OCI-LY1 (cell line): ENCODE measurements at regions not wholly inside any gene's neighbourhood (a gene's known extent, or its start where the extent isn't known, plus 50 kb on each side); places are given as distances from the start of the nearest gene placed in this dataset.

Source experiments
- H2AFZ ChIP-seq: fragments of 200-600 bp; sonication (generic), shearing (Covaris generic); 2 replicates; pipeline ENCODE4 v1.6.0; 2014; ENCODE audit warnings: antibody characterized with exemption, mild to moderate bottlenecking, low read length
- H3F3A ChIP-seq: fragments of 200-600 bp; sonication (generic), shearing (Covaris generic); 2 replicates; pipeline ENCODE4 v1.6.0; 2014; ENCODE audit warnings: mild to moderate bottlenecking, antibody characterized with exemption, low read length, moderate library complexity; ENCODE audit not compliant: insufficient read depth
- H3K27ac ChIP-seq: fragments of 200-600 bp; sonication (generic); 2 replicates; pipeline ENCODE4 v1.5.1; 2014; ENCODE audit warnings: low read length, mixed run types, mild to moderate bottlenecking, low read depth; ENCODE audit not compliant: poor library complexity, severe bottlenecking
- H3K27me3 ChIP-seq: fragments of 200-600 bp; sonication (generic); 2 replicates; pipeline ENCODE4 v1.6.0; 2014; ENCODE audit warnings: antibody characterized with exemption, mild to moderate bottlenecking, low read length, moderate library complexity; ENCODE audit not compliant: insufficient read depth
- H3K36me3 ChIP-seq: fragments of 200-600 bp; sonication (generic); 2 replicates; pipeline ENCODE4 v1.6.1; 2014; ENCODE audit warnings: mild to moderate bottlenecking, antibody characterized with exemption, low read length, moderate library complexity, mixed read lengths; ENCODE audit not compliant: insufficient read depth
- H3K4me1 ChIP-seq: fragments of 200-600 bp; sonication (generic); 2 replicates; pipeline ENCODE4 v1.5.1; 2014; ENCODE audit warnings: mild to moderate bottlenecking, low read length, moderate library complexity; ENCODE audit not compliant: insufficient read depth, severe bottlenecking
- H3K4me2 ChIP-seq: fragments of 200-600 bp; sonication (generic), shearing (Covaris generic); 2 replicates; pipeline ENCODE4 v1.6.1; 2014; ENCODE audit warnings: low read length
- H3K4me3 ChIP-seq: fragments of 200-600 bp; sonication (generic); 2 replicates; pipeline ENCODE4 v1.5.1; 2014; ENCODE audit warnings: low read length, low read depth, mild to moderate bottlenecking, mixed read lengths; ENCODE audit not compliant: poor library complexity, severe bottlenecking
- H3K79me2 ChIP-seq: fragments of 200-600 bp; shearing (Covaris generic); 2 replicates; pipeline ENCODE4 v1.6.1; 2016; ENCODE audit warnings: mixed run types, low read length, mixed read lengths; ENCODE audit not compliant: insufficient read depth
- H3K9ac ChIP-seq: fragments of 200-600 bp; sonication (generic), shearing (Covaris generic); 2 replicates; pipeline ENCODE4 v1.6.1; 2014; ENCODE audit warnings: mild to moderate bottlenecking, low read length, mixed read lengths
- H3K9me2 ChIP-seq: fragments of 200-600 bp; sonication (generic), shearing (Covaris generic); 2 replicates; pipeline ENCODE4 v1.6.1; 2014; ENCODE audit warnings: low read depth, mild to moderate bottlenecking, low read length, mixed read lengths
- H3K9me3 ChIP-seq: fragments of 200-600 bp; shearing (Covaris generic); 2 replicates; pipeline ENCODE4 v1.6.1; 2014; ENCODE audit warnings: low read length, mixed read lengths
- H4K20me1 ChIP-seq: fragments of 200-600 bp; sonication (generic), shearing (Covaris generic); 2 replicates; pipeline ENCODE4 v1.6.0; 2016; ENCODE audit warnings: mild to moderate bottlenecking, low read length; ENCODE audit not compliant: insufficient read depth
- CTCF ChIP-seq: fragments of 200-600 bp; sonication (generic), shearing (Covaris generic); IDR thresholded peaks from 2 replicates; pipeline ENCODE4 v1.5.1; 2017; ENCODE audit warnings: mild to moderate bottlenecking, antibody characterized with exemption, low read length, moderate library complexity, mixed read lengths
- EZH2 ChIP-seq: fragments of 200-600 bp; sonication (generic), shearing (Covaris generic); IDR thresholded peaks from 2 replicates; pipeline ENCODE4 v1.8.0; 2017; ENCODE audit warnings: borderline replicate concordance, mixed run types, mild to moderate bottlenecking, antibody characterized with exemption, low read length, moderate library complexity, mixed read lengths

- TF ChIP-seq CTCF (no peak), EZH2 (no peak)
- Histone ChIP-seq H3K79me2 (no peaks in the 10 kb centered on the region), H3K9me3 (no peaks in the 10 kb centered on the region), H3K27ac (no peak overlapping the region), H3K4me2 (no peak overlapping the region), H3K36me3 (no peaks in the 10 kb centered on the region), H3F3A (no peaks in the 10 kb centered on the region), H3K9me2 (no peaks in the 10 kb centered on the region), H4K20me1 (no peaks in the 10 kb centered on the region), H3K9ac (no peak overlapping the region), H2AFZ (no peak overlapping the region), H3K4me3 (no peak overlapping the region), H3K27me3 (no peaks in the 10 kb centered on the region), H3K4me1 (no peaks in the 10 kb centered on the region)
Measured at GRCh38 chr16:79849119-79849518, 248.6 kb upstream of the MAF start.

GRCh38 chr16:79848719-79849118 lies 248.2 kb upstream of the MAF start:
- TF ChIP-seq EZH2 (no peak), CTCF (no peak)
- H3K4me3 ChIP-seq: no peak overlapping the region
- no peaks in the 10 kb centered on the region for H3K9me3 ChIP-seq
- no peak overlapping the region for H3K9ac ChIP-seq
- H3K79me2 ChIP-seq: no peaks in the 10 kb centered on the region
- H4K20me1 ChIP-seq: no peaks in the 10 kb centered on the region
- H3K4me1 ChIP-seq: no peaks in the 10 kb centered on the region
- H3K36me3 ChIP-seq: no peaks in the 10 kb centered on the region
- no peak overlapping the region for H2AFZ ChIP-seq
- no peaks in the 10 kb centered on the region for H3K9me2 ChIP-seq
- no peaks in the 10 kb centered on the region for H3K27me3 ChIP-seq
- H3K27ac ChIP-seq: no peak overlapping the region
- H3K4me2 ChIP-seq: no peak overlapping the region
- H3F3A ChIP-seq: no peaks in the 10 kb centered on the region

- Histone ChIP-seq H2AFZ (no peak overlapping the region), H4K20me1 (no peaks in the 10 kb centered on the region), H3F3A (no peaks in the 10 kb centered on the region), H3K79me2 (no peaks in the 10 kb centered on the region), H3K4me3 (no peak overlapping the region), H3K9me2 (no peaks in the 10 kb centered on the region), H3K36me3 (no peaks in the 10 kb centered on the region), H3K9me3 (no peaks in the 10 kb centered on the region), H3K4me1 (no peaks in the 10 kb centered on the region), H3K27ac (no peak overlapping the region), H3K9ac (no peak overlapping the region), H3K27me3 (no peaks in the 10 kb centered on the region), H3K4me2 (no peak overlapping the region)
- TF ChIP-seq CTCF: no peak
- no peak for TF ChIP-seq EZH2
Measured at GRCh38 chr16:79847569-79847968, 247.0 kb upstream of the MAF start.
